ENCODE measurements at regions not wholly inside any gene's neighbourhood (a gene's known extent, or its start where the extent isn't known, plus 50 kb on each side); places are given as distances from the start of the nearest gene placed in this dataset.
"Not testable (repeated sequence)": the region's sequence is repeated elsewhere in the genome, so short reads cannot be mapped to it uniquely, and the experiment has no call there.

DNA sequence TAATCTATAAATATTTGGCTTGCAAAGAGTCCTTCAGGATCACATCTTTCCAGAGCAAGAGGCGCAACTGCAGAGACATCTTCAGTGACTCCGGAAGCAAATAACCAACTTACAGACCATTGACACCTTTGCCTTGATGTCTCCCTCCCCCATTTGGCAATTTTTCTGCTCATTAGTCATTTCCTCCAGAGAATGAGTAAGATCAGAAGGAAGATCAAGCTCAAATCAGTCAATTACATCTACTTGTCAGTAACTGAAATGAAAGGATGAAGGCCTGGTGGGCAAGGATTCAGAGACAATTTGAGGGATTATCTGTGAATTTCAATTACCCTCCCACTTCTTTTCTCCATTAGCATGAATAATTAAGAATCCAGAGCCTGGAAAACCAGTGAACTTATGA lies 665.6 kb upstream of the CPEB2 start:
- DNase-seq: no peak

DNA sequence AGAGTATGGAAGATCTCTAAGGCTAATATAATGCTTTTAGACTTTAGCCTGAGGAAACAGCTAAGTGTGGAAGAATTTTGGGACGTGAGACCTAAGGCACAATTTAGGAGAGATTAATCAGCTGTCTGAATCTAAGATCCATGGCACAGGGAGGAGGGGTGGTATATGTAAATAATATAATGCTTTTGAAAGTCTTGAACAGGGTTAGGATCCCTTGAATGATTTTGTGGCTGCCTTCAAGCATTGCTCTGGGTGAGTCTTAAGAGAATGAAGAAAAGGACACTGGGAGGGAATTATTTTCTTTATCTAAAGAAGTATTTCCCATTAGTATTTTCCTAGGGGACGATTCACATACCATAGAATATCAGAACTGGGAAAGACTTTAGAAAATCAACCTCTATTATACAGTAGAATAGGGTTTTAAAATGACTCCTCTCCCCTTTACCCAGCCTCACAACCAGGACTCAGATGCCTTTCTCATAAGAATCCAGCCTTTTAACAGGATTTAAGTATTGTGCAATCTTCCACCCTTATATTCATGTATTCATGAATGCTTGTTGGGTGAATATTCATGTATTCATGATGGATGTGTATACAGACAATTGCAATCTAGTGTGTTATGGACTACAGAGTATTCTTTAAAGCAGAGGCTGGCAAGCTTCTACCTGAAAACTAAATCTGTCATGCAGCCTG lies 664.2 kb upstream of the CPEB2 start:
- DNase-seq: no peak

DNA sequence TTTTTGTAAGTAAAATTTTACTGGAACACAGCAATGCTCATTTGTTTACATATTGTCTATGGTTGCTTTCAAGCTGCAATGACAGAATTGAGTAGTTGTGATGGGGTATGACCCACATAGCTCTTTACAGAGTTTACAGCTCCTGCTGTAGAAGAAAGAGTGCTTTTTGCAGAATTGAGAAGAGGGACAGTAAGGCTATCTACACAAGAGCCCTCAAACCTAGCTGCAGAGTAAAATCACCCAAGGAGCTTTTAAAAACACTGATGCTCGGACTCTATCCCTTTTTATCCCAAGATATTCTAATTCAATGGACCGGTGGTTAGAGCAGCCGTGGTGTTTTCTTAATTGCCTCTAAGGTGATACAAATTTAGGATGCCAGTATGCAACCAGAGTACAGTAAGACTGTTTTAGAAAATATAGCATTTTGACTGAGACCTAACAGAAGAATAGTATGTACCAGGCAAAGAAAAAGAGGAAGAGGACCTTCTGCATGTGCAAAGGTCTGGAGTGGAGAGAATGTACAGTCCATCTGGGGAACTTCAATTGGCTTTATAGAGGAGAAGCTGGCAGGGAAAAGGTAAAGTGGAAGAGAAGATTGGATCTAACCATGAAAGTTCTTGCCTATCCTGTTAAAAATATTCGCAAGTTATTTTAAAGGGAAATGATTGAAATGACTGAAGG lies 663.6 kb upstream of the CPEB2 start:
- DNase-seq: no peak

DNA sequence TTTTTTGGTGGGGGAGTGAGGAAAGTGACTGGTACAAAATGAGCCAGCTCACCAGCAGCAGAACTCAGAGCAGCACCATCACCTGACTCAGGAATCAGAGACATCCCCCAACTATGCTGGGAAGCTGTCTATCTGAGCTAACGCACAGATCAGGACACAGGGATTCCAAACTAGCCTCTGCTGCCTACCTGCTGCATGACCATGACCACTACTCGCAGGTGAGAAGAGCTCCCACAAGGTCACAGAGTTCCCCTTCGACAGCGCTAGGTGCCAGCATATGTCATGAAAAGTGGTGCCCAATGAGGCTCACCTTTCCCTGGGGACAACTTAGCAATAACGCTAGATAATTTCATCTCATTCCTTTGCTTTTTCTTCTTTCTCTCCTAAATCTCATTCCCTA lies 662.6 kb upstream of the CPEB2 start:
- no peak for DNase-seq

DNA sequence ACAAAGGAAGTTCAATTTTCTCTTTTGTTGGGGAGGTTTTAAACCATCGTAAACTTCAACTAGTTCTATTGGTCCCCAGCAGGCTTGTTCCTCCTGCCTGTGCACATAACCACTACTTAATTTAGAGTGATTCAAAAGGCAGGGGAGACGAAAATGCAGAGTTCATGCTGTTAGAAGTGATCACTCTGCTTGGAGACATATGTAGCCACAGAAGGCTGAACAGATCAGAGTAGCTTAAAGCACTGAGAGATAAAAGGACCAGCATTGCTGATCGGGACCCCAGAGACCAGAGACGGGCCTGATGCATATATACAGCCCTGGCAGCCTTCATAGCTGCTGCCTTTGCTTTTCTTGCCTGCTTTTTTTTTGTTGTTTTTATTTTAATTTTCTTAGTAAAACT lies 662.0 kb upstream of the CPEB2 start:
- DNase-seq: no peak

DNA sequence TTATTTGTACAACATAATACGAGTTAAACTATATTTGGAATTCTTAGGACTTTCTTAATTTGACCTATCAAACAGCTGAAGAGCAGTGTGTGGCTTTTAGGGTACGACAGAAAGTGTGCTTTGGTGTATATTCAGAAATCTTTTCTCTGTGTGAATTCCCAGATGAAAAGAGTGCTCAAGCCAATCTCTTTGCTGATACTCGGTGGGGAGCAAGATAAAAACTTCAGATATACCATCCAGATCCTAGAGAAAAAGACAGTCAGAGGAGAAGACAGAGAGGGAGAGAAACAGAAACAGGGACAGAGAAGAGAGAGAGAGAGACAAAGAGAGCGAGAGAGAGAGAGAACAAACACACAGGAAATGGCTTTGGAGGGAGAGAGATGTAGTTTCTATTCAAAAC lies 658.3 kb upstream of the CPEB2 start:
- DNase-seq: no peak

DNA sequence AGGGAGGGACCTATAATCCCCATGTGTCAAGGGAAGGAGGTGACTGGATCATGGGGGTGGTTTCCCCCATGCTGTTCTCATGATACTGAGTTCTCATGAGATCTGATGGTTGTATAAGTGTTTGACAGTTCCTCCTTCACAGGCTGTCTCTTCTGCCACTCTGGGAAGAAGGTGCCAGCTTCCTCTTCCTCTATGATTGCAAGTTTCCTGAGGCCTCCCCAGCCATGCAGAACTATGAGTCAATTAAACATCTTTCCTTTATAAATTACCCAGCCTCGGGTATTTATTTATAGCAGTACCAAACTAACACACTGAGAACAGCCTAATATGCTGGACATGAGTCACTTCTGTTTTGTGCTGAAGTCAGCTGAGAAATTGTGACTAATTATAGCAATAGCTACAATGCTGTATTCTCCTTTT lies 656.9 kb upstream of the CPEB2 start:
- no peak for DNase-seq

DNA sequence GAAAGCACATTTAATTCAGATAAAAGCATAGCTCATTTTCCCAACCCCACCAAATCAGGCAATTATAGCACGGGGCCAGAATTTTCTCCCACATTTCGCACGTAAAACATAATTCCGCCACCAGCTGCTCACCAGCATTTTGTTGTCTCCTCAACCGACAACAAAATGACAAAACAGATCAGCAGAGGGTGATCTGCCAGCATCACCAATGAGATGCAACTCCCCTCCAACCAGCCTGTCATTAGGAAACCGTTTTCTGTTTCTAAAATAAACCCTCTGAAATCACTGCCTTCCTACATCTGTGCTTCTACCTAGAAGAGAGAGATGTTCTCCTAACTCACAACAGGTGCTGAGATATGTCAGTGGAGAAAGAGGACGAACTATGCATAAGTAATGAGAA lies 654.8 kb upstream of the CPEB2 start:
- DNase-seq: no peak

DNA sequence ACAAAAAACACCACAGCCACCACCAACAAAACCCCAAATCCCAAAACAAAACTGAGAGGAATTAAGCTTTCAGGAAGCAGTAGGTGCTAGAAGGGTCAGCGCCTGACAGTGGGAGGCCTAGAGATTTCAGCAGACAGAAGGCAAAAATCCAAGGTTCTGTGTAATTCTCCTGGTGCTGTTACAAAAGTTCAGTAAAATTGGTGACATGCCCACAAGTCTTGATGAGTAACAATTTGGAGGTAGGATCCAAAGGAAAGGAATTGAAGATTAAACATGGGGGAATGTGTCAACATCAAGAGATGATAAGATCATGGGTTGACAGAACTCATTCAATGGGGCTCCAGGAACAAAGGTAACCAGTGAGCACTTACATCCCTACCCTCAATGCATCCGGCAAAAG lies 653.8 kb upstream of the CPEB2 start:
- no peak for DNase-seq

DNA sequence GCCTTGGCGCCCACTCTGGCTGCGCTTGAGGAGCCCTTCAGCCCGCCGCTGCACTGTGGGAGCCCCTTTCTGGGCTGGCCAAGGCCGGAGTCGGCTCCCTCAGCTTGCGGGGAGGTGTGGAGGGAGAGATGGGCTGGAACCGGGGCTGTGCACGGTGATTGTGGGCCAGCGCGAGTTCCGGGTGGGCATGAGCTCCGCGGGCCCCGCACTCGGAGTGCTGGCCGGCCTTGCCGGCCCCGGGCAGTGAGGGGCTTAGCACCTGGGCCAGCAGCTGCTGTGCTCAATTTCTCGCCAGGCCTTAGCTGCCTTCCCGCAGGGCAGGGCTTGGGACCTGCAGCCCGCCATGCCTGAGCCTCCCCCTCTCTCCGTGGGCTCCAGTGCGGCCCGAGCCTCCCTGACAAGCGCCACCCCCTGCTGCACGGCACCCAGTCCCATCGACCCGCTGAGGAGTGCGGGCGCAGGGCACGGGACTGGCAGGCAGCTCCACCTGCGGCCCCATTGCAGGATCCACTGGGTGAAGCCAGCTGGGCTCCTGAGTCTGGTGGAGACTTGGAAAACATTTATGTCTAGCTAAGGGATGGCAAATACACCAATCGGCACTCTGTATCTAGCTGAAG lies 643.6 kb upstream of the CPEB2 start:
- not testable (repeated sequence) for DNase-seq

DNA sequence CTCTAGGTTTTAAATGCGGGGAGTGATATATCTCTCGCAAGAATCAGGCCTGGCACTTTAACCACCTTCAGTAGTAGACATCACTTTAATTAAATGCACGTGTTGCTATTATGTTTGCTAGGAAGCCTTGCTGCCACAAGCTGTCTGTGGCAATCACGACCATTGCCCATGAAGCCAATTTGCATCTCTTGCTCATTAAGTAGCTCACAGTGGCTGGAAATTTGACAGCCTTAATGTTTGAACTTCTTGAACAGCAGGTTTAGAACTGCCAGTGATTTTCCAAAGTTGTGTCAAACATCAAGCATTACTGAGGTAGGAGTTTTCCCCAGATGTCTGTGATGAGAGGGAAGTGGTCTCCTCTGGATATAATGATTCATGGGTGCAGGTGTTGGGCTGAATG lies 642.3 kb upstream of the CPEB2 start:
- DNase-seq: no peak

DNA sequence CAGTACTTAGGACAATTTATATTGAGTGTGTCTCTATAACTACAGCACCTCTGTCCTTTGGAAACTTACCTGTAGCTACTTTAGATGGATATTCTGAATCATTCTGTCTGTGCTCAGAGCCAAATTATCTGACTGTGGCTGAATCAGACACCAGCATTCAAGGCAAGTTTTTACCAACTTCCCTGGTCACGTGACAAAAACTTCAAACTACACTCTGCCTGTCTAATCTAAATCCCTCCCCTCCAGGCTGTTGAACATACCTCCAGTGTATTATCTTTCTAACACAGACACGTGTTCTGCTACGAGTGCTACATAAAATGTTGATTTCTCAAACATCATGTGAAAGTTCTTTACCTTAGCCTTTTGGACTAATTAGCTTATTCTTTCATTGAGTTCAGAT lies 641.2 kb upstream of the CPEB2 start:
- DNase-seq: no peak

DNA sequence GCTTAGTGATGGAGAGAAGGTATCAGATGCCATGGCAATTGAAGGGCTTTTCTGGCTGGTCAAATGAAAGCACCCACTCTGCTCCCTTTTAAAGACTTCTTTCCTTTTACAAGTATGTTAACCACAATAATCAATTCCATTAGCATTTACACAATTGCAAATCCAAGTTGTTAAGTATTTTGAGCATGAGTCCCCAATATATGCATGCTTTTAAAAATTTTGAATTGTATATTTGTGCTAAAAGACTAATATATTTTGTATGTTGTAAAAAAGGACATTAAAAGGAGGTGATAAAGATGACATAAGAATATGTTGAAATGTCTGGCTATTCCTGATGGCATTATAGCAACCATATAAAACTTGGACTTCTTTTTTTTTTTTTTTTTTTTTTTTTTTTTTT lies 639.9 kb upstream of the CPEB2 start:
- no peak for DNase-seq

DNA sequence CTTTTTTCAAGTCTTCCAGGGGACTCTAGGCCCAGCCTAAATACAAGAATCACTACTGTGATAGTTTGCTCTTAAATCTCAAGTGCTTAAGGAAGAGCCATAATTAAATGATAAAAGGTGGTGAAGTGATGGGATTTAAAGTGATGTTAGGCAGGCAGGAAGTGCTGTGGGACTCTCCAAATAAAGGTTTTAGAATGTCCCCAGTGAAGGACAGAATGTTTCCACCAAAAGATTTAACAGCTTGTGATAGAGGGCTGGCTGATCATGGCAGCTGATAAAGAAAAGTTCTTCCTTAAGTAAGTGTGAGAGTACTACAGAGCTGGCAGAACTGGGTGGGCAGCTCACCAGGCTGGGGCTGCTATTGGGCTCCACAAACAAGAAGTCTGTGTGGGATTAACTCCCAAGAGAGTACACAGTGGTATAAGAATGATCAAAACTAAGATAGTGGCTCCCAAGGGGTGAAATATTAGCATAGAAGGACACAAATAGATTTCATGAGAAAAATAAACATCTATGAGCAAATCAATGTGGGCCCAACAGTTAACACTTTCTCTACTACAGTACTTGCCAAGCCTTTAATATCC lies 637.2 kb upstream of the CPEB2 start:
- no peak for DNase-seq

DNA sequence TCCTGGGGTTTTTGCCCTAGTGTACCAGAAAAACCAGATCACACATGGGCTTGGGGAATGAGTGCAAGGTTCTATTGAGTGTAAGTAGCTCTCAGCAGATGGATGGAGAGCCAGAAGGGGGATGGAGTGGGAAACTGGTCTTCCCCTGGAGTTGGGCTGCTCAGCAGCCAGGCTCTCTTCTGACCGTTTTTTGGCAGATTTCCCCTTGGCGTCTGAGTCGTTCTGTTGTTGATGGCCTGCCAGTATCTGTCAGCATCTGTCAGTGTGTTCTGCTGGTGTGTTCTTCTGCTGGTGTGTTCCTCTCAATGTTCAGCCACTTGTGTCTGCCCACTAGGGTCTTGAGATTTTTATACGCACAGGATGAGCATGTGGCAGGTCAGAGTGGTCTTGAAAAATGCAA lies 633.9 kb upstream of the CPEB2 start:
- DNase-seq: no peak

DNA sequence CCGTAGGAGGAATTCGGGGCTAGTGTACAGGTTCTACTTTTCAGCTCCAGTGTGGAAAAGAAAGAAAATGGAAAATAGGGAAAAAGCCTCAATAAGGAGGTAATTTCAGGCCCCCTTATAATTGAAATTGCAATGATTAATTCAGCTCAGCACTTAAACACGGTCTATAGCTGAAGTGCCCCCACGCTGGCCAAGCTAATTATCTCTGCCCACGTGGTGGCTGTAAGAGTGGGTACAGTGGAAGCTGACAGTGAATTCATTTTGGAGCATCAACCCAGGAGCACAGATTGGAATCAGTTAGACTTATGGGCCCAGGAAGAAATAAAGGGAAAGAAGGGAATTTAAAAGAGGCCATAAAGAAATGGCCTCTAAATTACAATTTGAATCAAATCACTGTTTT lies 631.1 kb upstream of the CPEB2 start:
- DNase-seq: no peak

DNA sequence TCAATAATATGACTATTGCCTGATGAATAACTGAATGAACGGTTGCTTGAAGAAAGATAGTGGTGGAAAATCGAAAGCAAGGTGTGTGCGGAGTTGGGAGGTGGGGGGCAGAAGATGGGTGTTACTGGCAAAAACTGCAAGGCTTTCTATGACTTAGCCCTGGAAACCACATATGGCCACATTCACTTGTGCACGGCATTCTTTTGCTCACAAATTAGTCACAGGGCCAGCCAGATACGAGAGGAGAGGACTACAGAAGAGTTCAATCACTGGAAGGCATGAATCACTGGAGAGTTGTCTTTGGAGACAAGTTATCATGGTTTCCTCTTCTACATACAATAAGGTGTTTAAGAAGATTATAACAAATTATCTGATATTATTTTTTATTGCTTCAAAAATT lies 626.5 kb upstream of the CPEB2 start:
- no peak for DNase-seq

DNA sequence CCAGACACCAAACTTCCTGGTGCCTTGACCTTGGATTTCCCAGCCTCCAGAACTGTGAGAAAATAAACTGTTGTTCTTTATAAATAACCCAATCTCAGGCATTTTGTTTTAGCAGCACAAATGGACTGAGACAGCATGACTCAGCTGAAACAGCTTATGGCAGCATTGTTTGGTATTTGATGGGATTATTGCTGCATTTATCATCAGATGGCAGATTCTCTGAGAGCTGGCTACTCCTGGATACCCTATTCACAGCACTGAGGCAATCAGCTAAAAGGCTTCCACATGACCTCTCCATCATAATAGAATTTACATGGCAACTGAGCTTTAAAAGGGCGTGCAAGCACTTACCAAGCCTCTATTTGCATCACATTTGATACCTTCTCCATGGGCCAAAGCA lies 623.1 kb upstream of the CPEB2 start:
- no peak for DNase-seq

DNA sequence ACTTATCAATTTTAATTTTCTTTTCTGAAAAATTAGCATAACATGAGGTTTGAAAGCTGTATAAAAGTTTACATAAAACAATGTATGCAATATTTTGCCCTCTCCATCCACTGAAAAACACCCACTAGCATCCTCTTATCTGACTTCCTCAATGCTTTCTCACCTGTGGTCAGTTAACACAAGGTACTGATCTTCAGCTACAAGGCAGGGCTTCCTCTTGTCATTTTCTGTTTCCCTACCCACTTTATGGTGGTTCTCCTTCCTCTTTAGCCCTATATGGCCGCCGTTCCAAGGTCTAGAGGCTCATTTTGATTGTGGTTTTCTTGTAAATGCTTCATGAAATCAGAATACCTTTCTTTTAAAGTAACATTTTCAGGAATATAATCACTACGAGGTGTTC lies 618.6 kb upstream of the CPEB2 start:
- no peak for DNase-seq

DNA sequence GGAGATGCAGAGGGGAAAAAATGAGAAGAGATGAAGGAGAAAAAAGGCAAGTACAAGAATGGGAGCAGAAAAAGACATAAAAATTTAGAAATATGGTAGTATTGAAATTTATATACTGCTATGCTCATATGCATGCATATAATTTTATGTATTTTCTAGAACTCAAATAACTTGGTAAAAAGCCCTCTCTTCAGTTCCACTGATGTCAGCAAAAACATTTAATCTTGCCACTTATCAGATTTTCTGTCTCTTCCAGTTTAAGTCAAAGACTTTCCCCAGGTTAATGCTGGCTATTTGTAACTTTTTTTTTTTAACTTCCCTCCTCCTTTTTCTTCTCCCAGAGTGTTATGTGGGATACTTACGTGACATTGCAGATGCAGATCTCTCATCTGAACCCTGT lies 617.5 kb upstream of the CPEB2 start:
- no peak for DNase-seq

DNA sequence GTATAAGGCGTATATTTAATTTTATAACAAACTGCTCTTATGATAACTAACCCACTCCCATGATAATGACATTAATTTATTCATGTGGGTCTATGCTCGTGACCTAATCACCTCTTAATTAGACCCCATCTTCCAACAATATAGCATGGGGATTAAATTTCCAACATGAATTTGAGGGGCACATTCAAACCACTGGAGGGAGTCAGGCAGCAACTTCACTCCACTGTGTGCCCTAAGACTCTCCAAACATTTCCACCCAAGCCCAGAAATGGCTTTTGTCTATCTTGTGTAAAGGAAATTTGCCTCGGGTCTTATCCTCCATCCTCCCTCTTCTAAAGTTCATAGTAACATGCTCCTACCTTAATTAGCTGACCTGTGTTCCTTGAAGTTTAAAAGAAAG lies 616.1 kb upstream of the CPEB2 start:
- no peak for DNase-seq

DNA sequence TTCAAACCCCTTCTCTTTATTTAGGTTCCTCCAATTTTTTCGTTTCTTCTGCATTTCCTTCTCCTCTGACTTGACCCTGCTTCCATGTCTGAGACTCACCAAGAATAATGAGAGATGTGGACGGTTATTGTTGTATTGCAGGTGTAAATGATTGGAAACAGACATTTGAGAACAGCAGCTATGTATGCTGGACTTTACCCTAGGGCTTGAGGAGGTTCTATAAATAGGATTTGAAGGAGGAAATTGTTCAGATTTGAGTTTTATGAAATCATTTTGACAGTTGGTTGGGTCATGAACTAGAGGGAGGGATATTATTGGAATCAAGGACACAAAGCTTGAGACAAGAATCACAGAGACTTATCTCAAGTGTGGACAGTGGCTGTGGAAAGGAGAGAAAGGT lies 614.6 kb upstream of the CPEB2 start:
- DNase-seq: no peak

DNA sequence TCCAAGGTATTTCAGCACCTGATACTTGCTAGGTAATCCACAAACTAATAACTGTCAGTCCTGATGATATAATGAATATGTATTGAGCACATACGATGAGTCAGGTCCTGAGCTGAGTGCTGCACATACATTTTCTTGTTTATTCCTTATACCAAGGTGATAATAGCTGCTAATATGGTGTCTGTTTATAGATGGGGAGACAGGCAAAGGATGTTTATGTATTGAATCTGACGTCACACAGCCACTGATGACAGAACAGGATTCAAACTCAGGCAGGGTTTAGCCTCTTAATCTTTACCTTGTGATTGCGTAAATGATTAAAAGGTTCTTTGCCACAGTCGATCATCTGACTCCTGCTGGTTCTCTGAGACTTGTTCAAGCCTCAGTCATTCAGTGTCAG lies 609.9 kb upstream of the CPEB2 start:
- DNase-seq: no peak

DNA sequence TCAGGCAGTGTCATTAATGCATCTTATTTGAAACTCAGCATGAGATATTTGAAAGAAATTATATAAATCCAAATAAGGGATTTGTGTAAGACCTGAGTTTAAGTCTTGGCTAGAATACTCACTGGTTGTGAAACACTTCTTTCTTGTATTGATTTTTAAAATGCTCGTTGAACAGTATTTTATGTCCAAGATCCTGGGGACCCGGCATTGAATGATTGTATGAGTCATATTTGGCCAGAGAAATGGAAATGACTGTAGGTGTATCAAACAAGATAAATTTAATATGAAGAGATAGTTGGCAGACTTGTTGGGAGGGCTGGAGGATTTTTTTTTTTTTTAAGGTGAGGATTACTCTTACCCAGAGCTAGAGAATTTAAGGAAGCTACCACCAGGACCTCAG lies 606.1 kb upstream of the CPEB2 start:
- DNase-seq: no peak
